WERI-Rb-1 (cell line): ENCODE measurements at regions not wholly inside any gene's neighbourhood (a gene's known extent, or its start where the extent isn't known, plus 50 kb on each side); places are given as distances from the start of the nearest gene placed in this dataset.

ENCODE experiments used
- DNase-seq: peaks from one replicate; pipeline ENCODE4 v3.0.0-alpha.2; 2020
- H3K27ac ChIP-seq: fragments of 250-450 bp; sonication (Bioruptor Pico); 2 replicates; pipeline ENCODE4 v1.5.1; 2020; ENCODE audit warnings: mild to moderate bottlenecking, moderate library complexity
- H3K27me3 ChIP-seq: fragments of 250-450 bp; sonication (Bioruptor Pico); 2 replicates; pipeline ENCODE4 v1.5.1; 2021; ENCODE audit warnings: mild to moderate bottlenecking, low read depth, moderate library complexity; ENCODE audit not compliant: insufficient read depth, severe bottlenecking
- H3K36me3 ChIP-seq: fragments of 250-450 bp; sonication (Bioruptor Pico); 2 replicates; pipeline ENCODE4 v1.5.1; 2020; ENCODE audit warnings: mild to moderate bottlenecking, moderate library complexity
- H3K4me3 ChIP-seq: 2 replicates; pipeline ENCODE4 v1.5.1; 2011; ENCODE audit warnings: low read depth, mild to moderate bottlenecking, control low read depth, low read length
- H3K9me3 ChIP-seq: fragments of 250-450 bp; sonication (Bioruptor Pico); 2 replicates; pipeline ENCODE4 v1.5.1; 2021; ENCODE audit warnings: mild to moderate bottlenecking, moderate library complexity; ENCODE audit not compliant: severe bottlenecking
- CTCF ChIP-seq: IDR thresholded peaks from 2 replicates; pipeline ENCODE4 v1.5.1; 2011; ENCODE audit warnings: low read depth, mild to moderate bottlenecking, control low read depth, inconsistent platforms, low read length

DNA sequence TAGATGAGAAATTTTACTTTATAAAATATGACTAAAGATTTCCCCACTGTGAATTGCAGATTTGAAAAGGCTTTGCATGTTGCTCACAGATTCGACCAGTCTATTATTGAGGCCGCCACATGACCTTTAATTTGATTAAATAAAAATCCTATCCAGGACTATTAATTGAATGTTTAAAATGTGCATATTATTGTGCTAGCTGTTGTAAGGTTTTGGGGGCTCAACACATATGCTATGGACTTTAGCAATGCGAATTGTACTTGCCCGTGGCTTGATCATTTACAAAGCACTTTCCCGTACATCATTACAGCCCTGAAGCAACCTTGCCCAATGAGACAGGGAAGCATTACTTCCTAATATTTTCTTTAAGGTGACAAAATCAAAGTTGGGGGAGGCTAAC, 243.0 kb downstream of the ACTR3B start:
- no peak overlapping the region for H3K27ac ChIP-seq
- no peak overlapping the region for H3K4me3 ChIP-seq
- TF ChIP-seq CTCF: no peak
- H3K9me3 ChIP-seq: peaks cover 12% of the 10 kb centered on the region
- no peaks in the 10 kb centered on the region for H3K36me3 ChIP-seq
- no peak for DNase-seq
- H3K27me3 ChIP-seq: no peaks in the 10 kb centered on the region

GRCh38 chr7:153004341-153004740, 244.8 kb downstream of the ACTR3B start:
- DNase-seq: no peak

DNA sequence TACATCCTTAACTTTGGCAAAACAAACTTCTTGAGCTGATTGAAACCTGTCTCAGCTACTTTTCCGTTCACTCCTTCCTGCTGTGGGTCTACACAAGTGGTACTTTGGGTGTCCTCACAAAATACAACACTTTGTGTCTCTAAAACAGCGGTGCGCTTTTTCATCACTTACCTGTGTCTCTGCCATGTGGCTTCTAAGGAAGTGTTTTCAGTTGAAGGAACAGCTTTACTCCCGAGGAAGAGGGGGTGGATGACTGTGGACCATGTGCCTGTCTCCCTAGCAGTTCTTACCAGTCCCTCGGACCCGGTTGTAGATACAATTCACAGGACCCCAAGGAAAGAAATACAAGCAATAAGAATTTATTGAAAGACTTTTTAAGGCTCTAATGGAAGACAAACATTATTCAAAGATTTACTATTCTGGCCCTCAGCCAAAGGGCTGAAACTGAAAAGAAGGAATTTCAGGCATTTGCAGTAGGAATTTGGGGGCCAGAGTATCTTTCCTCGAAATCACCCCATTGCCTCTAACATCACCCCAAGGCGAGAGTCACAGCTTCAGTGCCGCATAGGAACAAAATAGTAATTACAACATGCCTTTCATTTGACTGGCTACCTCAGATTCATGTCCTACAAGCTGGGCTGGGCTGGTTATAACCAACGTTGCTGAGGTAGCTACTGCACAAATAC, 246.3 kb downstream of the ACTR3B start:
- no peaks in the 10 kb centered on the region for H3K36me3 ChIP-seq
- no peaks in the 10 kb centered on the region for H3K27me3 ChIP-seq
- no peak for DNase-seq
- H3K4me3 ChIP-seq: no peak overlapping the region
- no peak overlapping the region for H3K27ac ChIP-seq
- H3K9me3 ChIP-seq: peaks cover 2% of the 10 kb centered on the region
- TF ChIP-seq CTCF: no peak

More at GRCh38 chr7:153004341-153004740, 244.8 kb downstream of the ACTR3B start:
- peaks cover 12% of the 10 kb centered on the region for H3K9me3 ChIP-seq
- H3K27ac ChIP-seq: no peak overlapping the region
- no peak for TF ChIP-seq CTCF
- H3K36me3 ChIP-seq: no peaks in the 10 kb centered on the region
- no peaks in the 10 kb centered on the region for H3K27me3 ChIP-seq
- H3K4me3 ChIP-seq: no peak overlapping the region

- DNase-seq: no peak
- Histone ChIP-seq H3K36me3 (no peaks in the 10 kb centered on the region), H3K27ac (no peak overlapping the region), H3K9me3 (no peaks in the 10 kb centered on the region), H3K27me3 (no peaks in the 10 kb centered on the region), H3K4me3 (no peak overlapping the region)
- no peak for TF ChIP-seq CTCF
Measured at GRCh38 chr7:153006452-153006851, 246.9 kb downstream of the ACTR3B start.

DNA sequence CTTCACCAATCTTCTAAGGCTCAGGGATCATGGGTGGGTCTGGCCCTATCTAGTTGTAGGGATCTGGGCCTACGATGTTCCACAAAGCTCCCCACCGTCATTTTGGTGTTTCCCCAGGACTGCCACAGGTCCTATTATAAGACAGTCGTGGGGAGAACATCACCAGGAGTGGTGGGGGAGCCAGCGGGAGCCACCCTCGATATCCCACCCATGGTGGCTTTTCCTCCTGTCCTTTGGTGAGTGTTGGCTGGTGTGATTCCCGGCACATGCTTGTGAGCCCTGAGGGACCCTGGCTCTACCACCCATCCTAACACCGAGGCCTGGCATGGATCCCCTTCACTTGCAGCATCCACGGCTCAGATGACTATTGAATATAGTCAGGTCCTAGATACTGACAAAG, 247.4 kb downstream of the ACTR3B start:
- Histone ChIP-seq H3K27me3 (no peaks in the 10 kb centered on the region), H3K36me3 (no peaks in the 10 kb centered on the region), H3K9me3 (no peaks in the 10 kb centered on the region), H3K4me3 (no peak overlapping the region), H3K27ac (no peak overlapping the region)
- TF ChIP-seq CTCF: no peak
- DNase-seq: no peak

GRCh38 chr7:153010416-153010815, 250.9 kb downstream of the ACTR3B start:
- H3K4me3 ChIP-seq: no peak overlapping the region
- H3K27ac ChIP-seq: no peak overlapping the region
- no peaks in the 10 kb centered on the region for H3K36me3 ChIP-seq
- TF ChIP-seq CTCF: no peak
- H3K9me3 ChIP-seq: no peaks in the 10 kb centered on the region
- no peaks in the 10 kb centered on the region for H3K27me3 ChIP-seq
- no peak for DNase-seq
